ENCODE measurements at regions not wholly inside any gene's neighbourhood (a gene's known extent, or its start where the extent isn't known, plus 50 kb on each side); places are given as distances from the start of the nearest gene placed in this dataset.

GRCh38 chr14:98278800-98279199 lies 993.2 kb downstream of the BCL11B start:
- TF ChIP-seq CTCF (IDR thresholded peaks at IDR 0.05) (no peak), POLR2A (IDR thresholded peaks at IDR 0.05) (no peak)
